ENCODE measurements at regions not wholly inside any gene's neighbourhood (a gene's known extent, or its start where the extent isn't known, plus 50 kb on each side); places are given as distances from the start of the nearest gene placed in this dataset.

DNA sequence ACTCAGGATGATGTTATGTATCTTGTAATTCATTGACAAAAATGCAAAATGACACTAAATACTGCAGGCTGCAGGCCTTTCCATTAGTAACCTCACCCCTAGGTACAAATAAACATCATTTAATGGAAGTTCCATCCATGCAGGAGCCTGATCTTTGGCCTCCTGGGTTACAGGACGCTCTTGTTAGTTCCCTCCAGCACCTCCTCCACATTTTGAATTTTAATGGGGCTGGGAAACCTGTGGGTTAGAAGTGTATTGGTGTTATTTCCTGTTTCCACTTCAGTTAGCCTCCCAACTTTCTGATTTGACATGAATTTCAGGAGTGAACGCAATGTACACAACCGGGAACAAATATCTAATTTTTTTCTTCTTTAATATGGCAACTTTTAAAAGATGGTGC lies 237.1 kb upstream of the ARGLU1 start:
- Histone ChIP-seq H3K27me3 (ENCODE audit: control insufficient read depth, insufficient read depth, low read length) (no peaks in the 10 kb centered on the region), H3K4me3 (ENCODE audit: low read length) (no peak overlapping the region), H3K9me3 (ENCODE audit: control insufficient read depth, insufficient read depth, low read length) (no peaks in the 10 kb centered on the region), H3K36me3 (ENCODE audit: control insufficient read depth, insufficient read depth, low read length) (no peaks in the 10 kb centered on the region), H3K27ac (ENCODE audit: low read length) (no peak overlapping the region), H3K4me1 (ENCODE audit: control insufficient read depth, insufficient read depth, low read length) (no peaks in the 10 kb centered on the region)
- no peaks in the 10 kb centered on the region for H3K27me3 Mint-ChIP-seq (ENCODE audit: low read depth in 2 of 2)
- 73% methylated on average over 2 of the region's 3 CpGs for WGBS (ENCODE audit: insufficient coverage)
- TF ChIP-seq CTCF (IDR thresholded peaks at IDR 0.05): no peak
- no peak overlapping the region for H3K27ac Mint-ChIP-seq
- DNase-seq (no peak), ATAC-seq (no peak)
- no peaks in the 10 kb centered on the region for H3K4me1 Mint-ChIP-seq
- H3K9me3 Mint-ChIP-seq: no peaks in the 10 kb centered on the region
- H3K36me3 Mint-ChIP-seq: no peaks in the 10 kb centered on the region
- intact Hi-C loops (cut with micrococcal nuclease): no loop called here
- no peak overlapping the region for H3K4me3 Mint-ChIP-seq

DNA sequence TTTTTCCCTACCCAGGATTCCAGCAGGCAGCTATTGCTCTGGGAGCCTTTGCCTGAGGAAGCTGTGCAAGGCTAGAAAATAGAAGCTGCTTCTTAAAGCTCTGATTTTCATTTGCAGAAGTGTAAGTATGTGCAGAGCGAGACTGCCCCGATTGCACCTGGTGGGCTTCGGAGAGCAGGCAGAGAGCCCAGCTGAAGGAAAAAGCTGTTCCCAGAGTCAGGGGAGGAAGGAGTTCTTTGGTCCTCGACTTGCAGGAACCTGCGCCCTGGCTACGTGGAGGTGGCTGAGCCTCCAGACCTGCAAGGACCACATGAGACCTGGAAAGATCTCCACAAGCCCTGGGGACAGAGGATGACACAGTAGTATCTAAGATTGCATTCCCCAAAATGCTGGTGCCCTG lies 235.0 kb upstream of the ARGLU1 start:
- no peak overlapping the region for H3K4me3 ChIP-seq (ENCODE audit: low read length)
- Mint-ChIP-seq H3K4me3 (no peak overlapping the region), H3K27ac (no peak overlapping the region), H3K4me1 (no peaks in the 10 kb centered on the region), H3K27me3 (ENCODE audit: low read depth in 2 of 2) (no peaks in the 10 kb centered on the region), H3K9me3 (no peaks in the 10 kb centered on the region), H3K36me3 (no peaks in the 10 kb centered on the region)
- no peak overlapping the region for H3K27ac ChIP-seq (ENCODE audit: low read length)
- no peaks in the 10 kb centered on the region for H3K4me1 ChIP-seq (ENCODE audit: control insufficient read depth, insufficient read depth, low read length)
- no peaks in the 10 kb centered on the region for H3K36me3 ChIP-seq (ENCODE audit: control insufficient read depth, insufficient read depth, low read length)
- TF ChIP-seq CTCF (IDR thresholded peaks at IDR 0.05): no peak
- H3K27me3 ChIP-seq (ENCODE audit: control insufficient read depth, insufficient read depth, low read length): no peaks in the 10 kb centered on the region
- no peak for ATAC-seq
- no peaks in the 10 kb centered on the region for H3K9me3 ChIP-seq (ENCODE audit: control insufficient read depth, insufficient read depth, low read length)
- no peak for DNase-seq
- intact Hi-C loops (cut with micrococcal nuclease): no loop called here
- 83% methylated on average over 6 of the region's 6 CpGs for WGBS (ENCODE audit: insufficient coverage)

- no peak for ATAC-seq
Measured at GRCh38 chr13:106799781-106800335, 231.9 kb upstream of the ARGLU1 start.

More at GRCh38 chr13:106799781-106800335, 231.9 kb upstream of the ARGLU1 start:
- Histone ChIP-seq H3K27me3 (ENCODE audit: control insufficient read depth, insufficient read depth, low read length) (no peaks in the 10 kb centered on the region), H3K4me1 (ENCODE audit: control insufficient read depth, insufficient read depth, low read length) (no peaks in the 10 kb centered on the region), H3K4me3 (ENCODE audit: low read length) (no peak overlapping the region), H3K27ac (ENCODE audit: low read length) (no peak overlapping the region), H3K9me3 (ENCODE audit: control insufficient read depth, insufficient read depth, low read length) (no peaks in the 10 kb centered on the region), H3K36me3 (ENCODE audit: control insufficient read depth, insufficient read depth, low read length) (no peaks in the 10 kb centered on the region)
- Mint-ChIP-seq H3K27me3 (ENCODE audit: low read depth in 2 of 2) (no peaks in the 10 kb centered on the region), H3K4me3 (no peak overlapping the region), H3K27ac (no peak overlapping the region), H3K4me1 (peaks cover 0 to 5% of the 10 kb centered on the region in 2 donors), H3K9me3 (no peaks in the 10 kb centered on the region), H3K36me3 (no peaks in the 10 kb centered on the region)
- 79% methylated on average over 9 of the region's 10 CpGs for WGBS (ENCODE audit: insufficient coverage)
- intact Hi-C loops (cut with micrococcal nuclease): no loop called here
- DNase-seq: no peak
- TF ChIP-seq CTCF (IDR thresholded peaks at IDR 0.05): no peak

All from natural killer cell (primary cell).